ENCODE measurements at regions not wholly inside any gene's neighbourhood (a gene's known extent, or its start where the extent isn't known, plus 50 kb on each side); places are given as distances from the start of the nearest gene placed in this dataset.
"Not testable (repeated sequence)": the region's sequence is repeated elsewhere in the genome, so short reads cannot be mapped to it uniquely, and the experiment has no call there.

DNA sequence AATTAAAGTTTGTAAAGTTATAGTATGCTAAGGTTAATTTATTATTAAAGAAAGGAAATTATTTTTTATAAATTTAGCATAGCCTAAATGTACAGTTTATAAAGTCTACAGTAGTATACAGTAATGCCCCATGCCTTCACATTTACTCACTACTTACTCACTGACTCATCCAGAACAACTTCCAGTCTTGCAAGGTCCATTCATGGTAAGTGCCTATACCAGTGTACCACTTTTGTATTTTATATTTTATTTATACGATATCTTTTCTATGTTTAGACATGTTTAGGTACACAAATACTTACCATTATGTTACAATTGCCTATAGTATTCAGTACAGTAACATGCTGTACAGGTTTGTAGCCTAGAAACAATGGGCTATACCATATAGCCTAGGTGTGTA is 95.1 kb upstream of the GRIN2B start:
- no peak for DNase-seq
- Histone ChIP-seq H3K36me3 (no peaks in the 10 kb centered on the region), H3K27ac (no peak overlapping the region), H3K4me1 (no peaks in the 10 kb centered on the region), H3K9me3 (peaks cover 0 to 11% (median 0%) of the 10 kb centered on the region in 4 donors), H3K4me3 (no peak overlapping the region), H3K27me3 (no peaks in the 10 kb centered on the region)
- TF ChIP-seq, protein P1, sequence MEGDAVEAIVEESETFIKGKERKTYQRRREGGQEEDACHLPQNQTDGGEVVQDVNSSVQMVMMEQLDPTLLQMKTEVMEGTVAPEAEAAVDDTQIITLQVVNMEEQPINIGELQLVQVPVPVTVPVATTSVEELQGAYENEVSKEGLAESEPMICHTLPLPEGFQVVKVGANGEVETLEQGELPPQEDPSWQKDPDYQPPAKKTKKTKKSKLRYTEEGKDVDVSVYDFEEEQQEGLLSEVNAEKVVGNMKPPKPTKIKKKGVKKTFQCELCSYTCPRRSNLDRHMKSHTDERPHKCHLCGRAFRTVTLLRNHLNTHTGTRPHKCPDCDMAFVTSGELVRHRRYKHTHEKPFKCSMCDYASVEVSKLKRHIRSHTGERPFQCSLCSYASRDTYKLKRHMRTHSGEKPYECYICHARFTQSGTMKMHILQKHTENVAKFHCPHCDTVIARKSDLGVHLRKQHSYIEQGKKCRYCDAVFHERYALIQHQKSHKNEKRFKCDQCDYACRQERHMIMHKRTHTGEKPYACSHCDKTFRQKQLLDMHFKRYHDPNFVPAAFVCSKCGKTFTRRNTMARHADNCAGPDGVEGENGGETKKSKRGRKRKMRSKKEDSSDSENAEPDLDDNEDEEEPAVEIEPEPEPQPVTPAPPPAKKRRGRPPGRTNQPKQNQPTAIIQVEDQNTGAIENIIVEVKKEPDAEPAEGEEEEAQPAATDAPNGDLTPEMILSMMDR (IDR thresholded peaks at IDR 0.05) = no peak
- no peak for TF ChIP-seq POLR2A (IDR thresholded peaks at IDR 0.05)

DNA sequence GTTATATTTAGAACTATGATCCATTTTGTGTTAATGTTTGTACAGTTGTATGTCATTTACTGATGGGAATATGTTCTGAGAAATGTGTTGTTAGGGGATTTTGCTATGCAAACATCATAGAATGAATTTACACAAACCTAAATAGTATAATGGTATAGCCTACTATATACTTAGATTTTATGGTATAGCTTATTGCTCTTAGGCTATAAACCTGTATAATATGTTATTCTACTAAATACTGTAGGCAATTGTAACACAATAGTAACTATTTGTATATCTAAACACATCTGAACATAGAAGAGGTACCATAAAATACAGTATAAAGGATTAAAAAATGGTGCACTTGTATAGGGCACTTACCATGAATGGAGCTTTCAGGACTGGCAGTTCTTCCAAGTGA is 105.4 kb upstream of the GRIN2B start:
- TF ChIP-seq, protein P1 (IDR thresholded peaks at IDR 0.05) = no peak
- TF ChIP-seq POLR2A (IDR thresholded peaks at IDR 0.05) = no peak
- no peak overlapping the region for H3K27ac ChIP-seq

DNA sequence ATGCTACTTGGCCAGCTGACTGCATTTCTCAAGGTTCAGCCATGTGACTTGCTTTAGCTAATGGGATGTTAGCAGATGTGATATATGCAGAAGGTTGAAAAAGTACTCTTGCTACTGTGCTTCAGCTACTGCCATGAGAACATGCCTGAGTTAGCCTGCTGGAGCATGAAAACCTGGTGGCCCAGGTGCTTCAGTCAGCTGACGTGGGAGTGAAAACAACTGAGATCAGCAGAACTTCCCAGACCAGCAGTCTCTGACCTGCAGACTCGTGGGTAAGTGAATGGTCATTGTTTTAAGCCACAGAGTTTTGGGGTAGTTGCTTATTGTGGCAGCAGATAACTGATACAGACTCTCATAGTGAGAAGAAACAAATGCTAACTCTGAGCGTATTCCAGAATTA is 118.6 kb upstream of the GRIN2B start:
- Histone ChIP-seq H3K9me3 (no peaks in the 10 kb centered on the region), H3K4me3 (no peak overlapping the region), H3K27me3 (no peaks in the 10 kb centered on the region), H3K36me3 (no peaks in the 10 kb centered on the region), H3K27ac (no peak overlapping the region), H3K4me1 (no peaks in the 10 kb centered on the region)
- no peak for DNase-seq
- TF ChIP-seq, protein P1 (IDR thresholded peaks at IDR 0.05) = no peak

More for the DNA sequence above, 105.4 kb upstream of the GRIN2B start:
- Histone ChIP-seq H3K4me1 (no peaks in the 10 kb centered on the region), H3K9me3 (no peaks in the 10 kb centered on the region), H3K36me3 (no peaks in the 10 kb centered on the region), H3K27me3 (no peaks in the 10 kb centered on the region), H3K4me3 (no peak overlapping the region)
- no peak for DNase-seq

DNA sequence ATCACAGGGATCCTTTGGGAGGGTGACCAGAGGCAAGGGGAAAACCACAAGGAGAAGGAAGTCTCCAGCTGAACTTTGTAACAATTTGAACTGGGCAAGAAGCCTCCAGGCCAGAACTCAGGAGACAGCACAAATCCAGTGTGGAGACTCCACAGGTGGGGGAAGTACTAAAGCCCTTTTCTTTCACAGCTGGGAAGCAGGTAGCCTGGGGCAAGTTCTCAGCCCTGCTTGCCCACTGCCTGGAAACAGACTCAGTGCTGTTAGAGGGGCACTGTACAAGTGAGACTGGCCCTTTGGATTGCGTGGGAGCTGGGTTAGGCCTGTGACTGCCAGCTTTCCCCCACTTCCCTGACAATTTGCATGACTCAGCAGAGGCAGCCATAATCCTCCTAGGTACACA is 120.2 kb upstream of the GRIN2B start:
- DNase-seq, H3K27ac ChIP-seq, H3K36me3 ChIP-seq, H3K27me3 ChIP-seq, H3K9me3 ChIP-seq, H3K4me1 ChIP-seq, H3K4me3 ChIP-seq: not testable (repeated sequence)

DNA sequence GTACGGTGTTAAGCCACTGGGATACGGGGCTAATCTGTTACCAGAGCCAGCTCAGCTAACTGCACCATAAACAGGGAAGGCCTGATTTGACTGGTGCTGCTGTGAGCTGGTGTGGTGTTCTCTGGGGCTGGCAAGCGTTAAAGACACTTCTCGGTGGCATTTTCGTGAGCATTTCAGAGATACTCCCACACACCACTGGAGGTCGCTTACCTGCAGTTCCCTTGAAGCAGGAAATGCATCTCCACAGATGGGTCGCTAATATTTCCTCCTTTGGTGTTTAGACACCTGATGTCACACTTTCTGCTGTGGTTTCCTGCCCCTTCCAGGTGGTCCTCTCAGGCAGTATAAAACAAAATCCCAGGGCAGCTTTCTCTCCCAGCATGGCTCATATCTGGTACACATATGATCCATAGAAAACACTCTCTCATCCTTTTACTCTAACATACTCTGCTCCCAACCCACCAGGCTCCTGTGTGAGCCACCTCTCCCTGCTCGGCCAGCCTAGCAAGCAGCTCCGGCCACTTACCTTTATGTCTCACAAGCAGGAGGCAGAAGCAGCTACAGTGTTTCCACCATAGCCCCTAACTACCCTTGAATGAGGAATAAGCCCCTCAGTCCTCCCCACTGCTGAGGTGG is 129.9 kb upstream of the GRIN2B start:
- H3K4me3 ChIP-seq = no peak overlapping the region
- H3K36me3 ChIP-seq = no peaks in the 10 kb centered on the region
- no peaks in the 10 kb centered on the region for H3K9me3 ChIP-seq
- H3K4me1 ChIP-seq = no peaks in the 10 kb centered on the region
- peak in 2 of 3 donors; percentile 47 to 59 for DNase-seq
- H3K27me3 ChIP-seq = no peaks in the 10 kb centered on the region
- TF ChIP-seq POLR2A (IDR thresholded peaks at IDR 0.05) = no peak
- TF ChIP-seq, protein P1 (IDR thresholded peaks at IDR 0.05) = peak in 4 of 6 experiments; percentile 6 to 44 (median 32)
- no peak overlapping the region for H3K27ac ChIP-seq

DNA sequence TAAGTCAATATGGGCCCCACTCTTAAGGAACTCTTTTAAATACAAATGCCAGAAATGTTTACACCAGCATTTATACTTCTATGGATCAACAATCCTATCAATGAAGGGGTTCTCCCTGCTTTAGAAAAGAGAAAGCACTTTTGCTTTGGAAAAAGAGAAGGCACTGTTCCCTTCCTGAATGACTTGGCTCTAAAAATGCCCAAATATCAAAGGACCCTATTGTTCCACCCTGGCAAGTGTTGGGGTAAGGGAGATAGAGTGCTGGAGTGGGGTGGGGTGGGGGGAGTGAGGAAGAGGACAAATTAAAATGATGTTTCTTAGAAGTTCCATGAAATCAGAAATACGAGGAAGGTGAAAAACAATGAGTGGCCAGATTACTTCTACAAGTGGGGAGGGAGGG is 131.6 kb upstream of the GRIN2B start:
- DNase-seq = no peak
- no peak for TF ChIP-seq POLR2A (IDR thresholded peaks at IDR 0.05)
- TF ChIP-seq, protein P1 (IDR thresholded peaks at IDR 0.05) = no peak
- H3K4me3 ChIP-seq = no peak overlapping the region
- no peak overlapping the region for H3K27ac ChIP-seq
- H3K36me3 ChIP-seq = no peaks in the 10 kb centered on the region
- H3K4me1 ChIP-seq = no peaks in the 10 kb centered on the region
- no peaks in the 10 kb centered on the region for H3K9me3 ChIP-seq
- no peaks in the 10 kb centered on the region for H3K27me3 ChIP-seq

Data from Peyer's patch (tissue), 4 donors.